IPS DF 4.7 (cell line): ENCODE measurements at regions not wholly inside any gene's neighbourhood (a gene's known extent, or its start where the extent isn't known, plus 50 kb on each side); places are given as distances from the start of the nearest gene placed in this dataset.

Source experiments
- DNase-seq: peaks from one replicate; pipeline ENCODE4 v3.0.0-alpha.2; 2013; ENCODE audit warnings: low spot score; ENCODE audit errors: extremely low read depth

DNA sequence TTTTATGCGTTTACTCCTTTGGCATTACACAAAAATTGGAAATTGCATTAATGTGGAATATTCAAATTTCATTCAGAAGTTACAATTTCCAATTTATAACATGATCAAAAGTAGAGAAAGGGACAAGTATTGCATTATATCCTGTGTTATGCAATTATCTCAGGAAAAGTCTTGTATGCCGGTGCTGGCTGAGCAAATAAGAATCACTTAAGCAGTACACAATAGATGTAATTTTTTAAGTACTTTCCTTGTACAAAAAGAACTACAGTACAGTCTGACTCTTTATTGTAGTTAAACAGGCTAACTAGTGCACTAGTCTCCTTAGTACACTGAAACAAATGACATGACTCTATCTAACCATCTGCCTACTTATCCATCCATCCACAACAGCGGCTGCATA lies 493.2 kb upstream of the KCNMB2 start:
- no peak for DNase-seq

- DNase-seq, result no peak
Measured at GRCh38 chr3:178044320-178044719, 491.9 kb upstream of the KCNMB2 start.

GRCh38 chr3:178047496-178047895 lies 488.7 kb upstream of the KCNMB2 start:
- no peak for DNase-seq

DNA sequence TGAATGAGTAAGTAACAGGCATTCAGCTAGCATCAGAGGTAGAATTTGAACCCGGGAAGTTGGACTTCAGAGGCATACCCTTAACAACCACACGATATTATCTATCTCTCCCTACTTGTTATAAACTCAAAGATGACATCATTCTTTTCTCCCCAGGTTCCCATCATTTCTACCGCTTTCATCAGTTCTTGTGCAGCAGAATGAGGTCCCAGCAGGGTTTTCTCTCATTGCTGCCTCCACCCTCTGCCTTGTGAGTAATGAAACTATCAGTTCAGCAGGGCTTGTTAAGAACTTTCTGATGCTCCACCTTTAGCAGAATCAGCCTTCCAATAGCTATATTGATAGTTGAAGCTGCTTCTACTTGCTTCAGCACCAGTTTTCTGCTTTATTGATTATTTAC lies 487.5 kb upstream of the KCNMB2 start:
- DNase-seq, result no peak

- DNase-seq, result no peak
Measured at GRCh38 chr3:178054471-178054870, 481.8 kb upstream of the KCNMB2 start.

- no peak for DNase-seq
Measured at GRCh38 chr3:178055939-178056338, 480.3 kb upstream of the KCNMB2 start.

- DNase-seq, result no peak
Measured at GRCh38 chr3:178056868-178057267, 479.4 kb upstream of the KCNMB2 start.

GRCh38 chr3:178058629-178059028 lies 477.6 kb upstream of the KCNMB2 start:
- no peak for DNase-seq

- no peak for DNase-seq
Measured at GRCh38 chr3:178059119-178059518, 477.1 kb upstream of the KCNMB2 start.

DNA sequence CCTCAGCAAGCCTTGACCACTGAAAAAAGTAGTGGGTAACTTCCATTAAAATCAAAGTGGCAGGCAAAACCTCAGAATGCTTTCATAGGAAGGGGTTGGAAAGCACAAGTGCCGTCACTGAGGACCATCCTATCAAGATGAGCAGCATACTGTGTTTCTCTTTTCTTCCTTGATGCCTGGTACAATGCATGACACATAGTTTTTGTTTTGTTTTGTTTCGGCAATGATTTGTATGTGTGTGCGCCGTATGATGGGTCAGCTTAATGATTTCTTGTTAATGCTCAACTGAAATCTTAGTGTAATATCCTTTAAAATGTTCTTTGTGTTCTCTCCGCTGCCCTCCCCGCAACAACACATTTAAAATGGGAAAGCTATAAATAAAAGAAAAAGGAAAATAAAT lies 476.4 kb upstream of the KCNMB2 start:
- no peak for DNase-seq

DNA sequence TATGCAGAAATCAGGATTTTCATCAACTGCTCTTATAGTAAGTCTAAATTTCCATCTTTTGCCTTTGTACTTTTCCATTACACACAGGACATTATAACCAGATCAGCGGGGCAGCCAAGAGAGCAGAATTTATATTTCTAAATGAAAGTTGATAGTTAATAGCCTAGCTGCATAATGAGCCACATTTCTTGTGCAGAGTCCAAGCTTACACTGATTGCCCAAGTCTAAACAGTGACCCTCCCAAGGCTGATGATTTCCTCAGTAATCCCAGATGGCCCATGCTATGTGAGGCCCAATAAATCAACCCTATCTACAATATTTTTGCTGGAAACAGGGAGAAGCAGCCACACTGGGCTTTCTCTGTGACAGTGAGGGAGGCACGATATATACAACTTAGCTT lies 475.8 kb upstream of the KCNMB2 start:
- no peak for DNase-seq

- DNase-seq, result no peak
Measured at GRCh38 chr3:178062126-178062525, 474.1 kb upstream of the KCNMB2 start.

GRCh38 chr3:178063461-178063860 lies 472.8 kb upstream of the KCNMB2 start:
- no peak for DNase-seq

GRCh38 chr3:178067721-178068120 lies 468.5 kb upstream of the KCNMB2 start:
- DNase-seq, result no peak

DNA sequence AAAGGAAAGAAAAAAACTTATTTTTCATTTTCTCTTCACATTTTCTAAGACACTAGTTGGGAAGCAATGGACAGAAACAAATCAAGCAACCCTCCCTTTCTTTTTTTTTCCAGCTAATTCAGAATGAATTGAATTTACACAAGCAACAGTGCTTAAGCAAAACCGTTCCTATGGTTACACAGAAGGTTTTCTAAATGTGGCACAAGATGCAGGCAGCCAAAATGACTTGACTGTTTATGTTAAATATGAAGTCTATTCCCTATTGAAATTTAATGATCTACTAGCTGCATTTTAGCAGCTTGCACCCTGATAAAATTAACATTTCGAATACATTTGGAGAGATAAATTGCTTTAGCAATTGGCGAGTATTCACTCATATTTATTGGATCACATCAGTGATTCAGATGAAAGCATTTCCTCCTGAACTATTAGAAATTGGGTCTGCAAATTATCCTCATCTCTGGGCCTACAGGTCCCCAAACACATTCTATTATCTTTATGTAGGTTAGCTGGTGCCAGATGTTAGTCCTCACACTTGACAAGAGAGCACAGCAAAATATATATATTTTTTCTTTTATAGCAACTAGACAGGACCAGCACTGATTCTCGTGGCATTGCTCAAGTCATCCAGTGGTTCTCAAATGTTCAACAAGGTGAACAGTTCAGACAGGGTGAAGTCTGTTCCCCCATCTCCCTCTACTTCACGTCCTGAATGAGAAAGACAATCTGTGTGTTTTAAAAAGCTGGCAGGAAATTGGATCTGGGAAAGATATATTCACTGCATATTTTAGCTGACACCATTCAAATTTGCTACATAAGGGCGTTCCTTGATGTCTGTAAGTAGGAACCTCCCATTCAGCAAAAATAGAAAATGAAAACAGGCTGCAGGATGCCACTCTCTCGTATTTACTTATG lies 463.6 kb upstream of the KCNMB2 start:
- DNase-seq, result no peak

GRCh38 chr3:178073366-178073765 lies 462.9 kb upstream of the KCNMB2 start:
- no peak for DNase-seq

DNA sequence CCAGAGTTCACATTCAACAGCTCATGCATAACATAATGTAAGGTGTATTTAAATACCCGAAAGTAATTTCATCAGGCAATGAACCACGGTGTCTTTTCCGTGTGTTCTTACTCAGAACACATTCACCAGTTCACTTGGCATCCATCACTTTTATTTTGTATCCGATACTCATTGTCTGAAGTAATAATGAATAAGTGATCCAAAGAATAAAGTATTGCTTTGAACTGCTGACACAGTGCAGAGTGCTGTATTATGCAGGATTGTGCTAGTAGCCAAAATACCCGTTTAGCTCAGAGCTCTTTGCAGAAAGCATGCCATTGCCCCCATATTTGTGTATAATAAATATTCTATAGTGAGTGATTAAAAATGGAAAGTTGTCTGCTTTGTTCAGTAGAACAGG lies 460.9 kb upstream of the KCNMB2 start:
- DNase-seq, result no peak

GRCh38 chr3:178078953-178079352 lies 457.3 kb upstream of the KCNMB2 start:
- DNase-seq, result no peak

DNA sequence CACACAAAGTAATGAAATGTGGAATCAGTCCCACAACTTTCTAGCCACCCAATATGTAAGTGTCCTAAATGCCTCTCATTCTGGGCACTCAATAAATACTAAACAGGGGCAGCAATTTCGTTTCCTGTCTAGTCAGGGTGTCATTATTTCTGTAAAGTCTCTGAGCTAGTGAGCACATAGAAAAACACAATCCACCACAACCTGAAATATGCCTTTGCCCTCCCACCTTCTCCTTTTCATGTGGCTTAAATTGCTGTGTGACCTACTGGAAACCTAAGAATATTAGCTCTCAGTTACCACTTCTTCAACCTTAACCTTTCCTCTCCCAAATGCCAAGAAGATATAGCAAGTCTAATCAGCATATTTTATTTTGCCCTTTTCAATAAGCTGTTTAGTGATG lies 456.3 kb upstream of the KCNMB2 start:
- no peak for DNase-seq

GRCh38 chr3:178082326-178082906 lies 453.8 kb upstream of the KCNMB2 start:
- DNase-seq, result no peak

DNA sequence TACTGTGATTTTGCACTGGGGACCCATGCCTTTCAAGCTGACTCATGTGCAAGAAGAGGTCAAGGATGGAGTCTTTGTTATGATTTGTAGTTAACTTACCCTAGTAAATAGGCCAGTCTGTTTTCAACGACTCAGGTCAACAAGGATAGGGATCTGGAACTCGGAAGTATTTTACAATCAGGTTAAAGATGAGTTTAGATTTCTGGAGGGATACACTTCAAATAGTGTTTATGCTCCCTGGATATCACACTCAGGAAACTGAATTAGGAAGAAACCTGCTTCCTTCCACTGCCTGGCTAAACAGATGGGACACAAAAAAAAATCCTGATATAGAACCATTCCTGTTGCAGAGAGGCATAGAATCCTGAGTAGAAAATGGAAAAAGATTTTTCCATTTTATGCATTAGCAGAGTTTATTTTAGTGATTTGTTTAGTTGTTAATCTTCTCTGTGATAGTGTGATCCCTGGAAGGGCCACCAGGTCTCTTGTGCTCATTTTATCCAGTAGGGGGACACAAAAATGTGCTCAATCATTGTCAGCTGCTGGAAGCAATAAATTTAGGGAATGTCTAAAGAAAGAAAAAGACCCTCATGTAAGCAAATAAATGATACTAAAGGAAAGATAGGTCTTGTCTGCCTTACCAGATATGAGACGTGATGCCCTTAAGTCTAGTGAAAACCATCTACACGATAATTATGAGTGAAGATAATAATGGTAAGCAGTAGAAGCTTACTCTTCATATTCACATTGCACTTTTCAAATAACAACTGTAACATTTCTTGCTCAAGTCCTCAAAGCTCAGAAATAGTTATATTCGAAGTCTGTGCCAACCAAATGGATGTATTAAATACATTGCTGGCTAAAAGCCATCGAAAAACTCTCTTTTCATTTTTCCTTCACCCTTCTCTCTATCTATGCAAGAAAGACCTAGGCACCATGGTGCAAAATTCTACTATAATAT lies 452.1 kb upstream of the KCNMB2 start:
- no peak for DNase-seq
